ENCODE measurements at regions not wholly inside any gene's neighbourhood (a gene's known extent, or its start where the extent isn't known, plus 50 kb on each side); places are given as distances from the start of the nearest gene placed in this dataset.

- no peak for TF ChIP-seq POLR2A (IDR thresholded peaks at IDR 0.05)
- TF ChIP-seq CTCF (IDR thresholded peaks at IDR 0.05) = no peak
These were observed 943.6 kb downstream of the KCNT2 start for GRCh38 chr1:195664628-195665027.

Data from thyroid gland (tissue), 4 donors.